ENCODE measurements at regions not wholly inside any gene's neighbourhood (a gene's known extent, or its start where the extent isn't known, plus 50 kb on each side); places are given as distances from the start of the nearest gene placed in this dataset.
A peak's percentile ranks its signal among the peaks of the same experiment; 100 is the strongest.

DNA sequence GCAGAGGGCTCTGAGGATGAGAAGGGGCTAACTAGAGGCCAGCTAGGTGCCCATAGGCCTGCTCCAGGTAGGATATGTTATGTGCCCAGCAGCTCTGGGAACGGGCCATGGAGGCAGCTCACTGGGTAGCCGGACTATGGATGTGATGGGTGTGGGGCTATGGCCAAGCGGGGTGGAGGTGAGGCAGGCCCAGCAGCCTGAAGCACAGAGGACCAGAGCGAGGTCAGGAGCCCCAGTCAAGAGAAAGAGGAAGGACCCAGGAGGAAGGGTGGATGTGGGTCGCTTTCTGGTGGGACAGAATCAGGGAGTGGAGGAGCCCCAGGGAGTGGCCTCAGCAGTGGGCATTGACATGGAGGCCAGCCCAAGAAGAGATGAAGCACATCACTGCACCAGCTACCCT, 117.9 kb upstream of the MLN start:
- no peak for DNase-seq

- DNase-seq = no peak
These were observed 114.4 kb upstream of the MLN start for GRCh38 chr6:33918175-33918695.

DNA sequence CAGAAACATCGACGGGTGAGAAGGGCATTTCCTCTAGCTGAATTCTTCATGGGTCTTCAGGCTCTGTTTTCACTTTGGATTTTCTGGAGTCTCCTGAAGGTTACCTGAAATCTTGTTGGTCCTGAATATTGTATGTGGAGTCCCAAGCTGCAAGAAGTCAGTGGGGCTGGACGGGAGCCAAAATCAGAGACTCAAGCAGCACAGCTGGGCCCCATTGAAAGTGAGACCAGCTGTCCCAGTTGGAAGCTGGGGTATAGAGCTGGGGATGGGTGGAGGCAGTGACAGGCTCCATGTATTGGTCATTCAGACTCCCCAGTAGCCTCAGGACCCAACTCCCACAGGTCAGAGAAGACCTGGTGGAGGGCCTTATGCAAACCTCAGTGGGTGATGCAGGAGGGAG, 111.3 kb upstream of the MLN start:
- no peak for DNase-seq

GRCh38 chr6:33914645-33915044, 110.8 kb upstream of the MLN start:
- DNase-seq = no peak

DNA sequence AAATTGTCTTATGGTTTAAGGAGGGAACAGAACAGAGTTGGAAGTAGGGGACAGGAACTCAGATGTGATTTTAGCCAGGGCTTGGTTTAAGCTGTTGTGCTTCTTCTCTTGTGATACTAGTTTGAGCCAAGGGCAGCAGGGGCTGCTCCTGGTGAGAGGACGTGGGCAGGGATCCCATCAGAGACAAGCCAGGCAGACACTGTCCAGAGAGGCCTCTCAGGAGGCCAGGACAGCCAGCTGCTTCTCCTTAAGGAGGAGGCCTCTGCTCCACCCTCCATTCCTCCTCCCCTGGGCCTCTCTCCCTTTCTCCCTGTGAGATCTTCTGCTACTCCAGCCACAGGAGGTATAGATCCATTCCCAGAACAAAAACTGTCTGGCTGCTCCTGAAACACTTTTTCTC, 108.4 kb upstream of the MLN start:
- DNase-seq = no peak

DNA sequence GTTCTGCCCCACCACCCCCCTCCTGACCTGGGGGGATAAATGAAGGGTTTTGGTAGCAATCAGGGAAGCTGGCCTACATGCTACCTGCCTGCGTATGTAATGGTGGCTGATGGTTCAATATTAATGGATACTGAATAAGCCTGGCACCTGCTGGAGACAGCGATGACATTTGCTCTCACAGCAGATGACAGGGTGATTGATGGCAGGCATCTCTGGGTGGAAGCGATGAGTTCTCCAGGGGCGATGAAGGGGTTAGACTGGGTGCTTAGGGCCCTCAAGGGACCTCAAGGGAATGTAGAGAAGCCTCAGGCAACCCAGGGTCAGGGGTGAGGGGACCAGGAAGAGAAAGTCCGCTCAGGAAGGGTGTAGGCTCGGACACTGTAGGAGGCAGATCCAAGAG, 107.7 kb upstream of the MLN start:
- no peak for DNase-seq

DNA sequence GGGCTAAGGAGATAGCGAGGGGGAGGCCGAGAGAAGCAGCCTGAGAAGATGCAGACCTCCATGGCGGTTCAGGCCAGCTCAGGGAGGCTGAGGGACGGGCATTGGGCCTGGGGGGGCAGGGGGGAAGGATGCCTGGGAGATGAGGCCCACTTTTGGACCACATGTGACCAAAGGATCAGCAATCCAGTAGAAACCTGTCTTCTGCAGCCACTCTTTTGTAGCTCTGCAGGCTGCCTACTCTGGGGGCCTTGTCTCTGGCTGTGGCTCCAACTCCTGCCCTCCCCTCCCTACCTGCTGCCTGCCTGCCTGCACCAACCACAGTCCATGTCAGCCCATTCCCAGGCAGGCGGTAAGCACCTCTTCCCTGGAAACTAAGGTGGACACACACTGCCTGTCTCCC, 106.8 kb upstream of the MLN start:
- no peak for DNase-seq

GRCh38 chr6:33909737-33910136, 105.9 kb upstream of the MLN start:
- DNase-seq = no peak

- DNase-seq = no peak
These were observed 104.2 kb upstream of the MLN start for GRCh38 chr6:33908025-33908424.

- no peak for DNase-seq
These were observed 103.4 kb upstream of the MLN start for GRCh38 chr6:33907227-33907626.

DNA sequence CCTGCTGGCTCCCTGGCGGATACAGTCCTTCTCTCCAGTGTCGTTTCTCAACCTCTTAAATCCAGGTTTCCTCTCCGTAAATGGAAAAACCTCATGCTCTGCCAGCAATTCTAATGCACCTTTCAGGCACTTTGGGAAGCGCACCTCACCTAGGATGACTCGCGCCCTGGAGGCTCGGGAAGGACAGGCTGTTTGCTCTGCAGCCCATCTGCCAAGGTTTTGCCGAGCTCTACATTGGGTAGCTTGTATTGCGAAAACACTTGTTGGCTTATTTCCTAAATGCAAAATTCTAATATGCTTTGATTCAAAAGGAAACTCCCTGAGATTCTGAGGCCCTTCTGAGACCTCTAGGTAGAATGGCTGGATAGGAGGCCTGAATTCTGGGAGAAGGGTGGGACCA, 102.6 kb upstream of the MLN start:
- DNase-seq = no peak

- no peak for DNase-seq
These were observed 101.3 kb upstream of the MLN start for GRCh38 chr6:33905071-33905609.

GRCh38 chr6:33904747-33905065, 100.9 kb upstream of the MLN start:
- DNase-seq = no peak

DNA sequence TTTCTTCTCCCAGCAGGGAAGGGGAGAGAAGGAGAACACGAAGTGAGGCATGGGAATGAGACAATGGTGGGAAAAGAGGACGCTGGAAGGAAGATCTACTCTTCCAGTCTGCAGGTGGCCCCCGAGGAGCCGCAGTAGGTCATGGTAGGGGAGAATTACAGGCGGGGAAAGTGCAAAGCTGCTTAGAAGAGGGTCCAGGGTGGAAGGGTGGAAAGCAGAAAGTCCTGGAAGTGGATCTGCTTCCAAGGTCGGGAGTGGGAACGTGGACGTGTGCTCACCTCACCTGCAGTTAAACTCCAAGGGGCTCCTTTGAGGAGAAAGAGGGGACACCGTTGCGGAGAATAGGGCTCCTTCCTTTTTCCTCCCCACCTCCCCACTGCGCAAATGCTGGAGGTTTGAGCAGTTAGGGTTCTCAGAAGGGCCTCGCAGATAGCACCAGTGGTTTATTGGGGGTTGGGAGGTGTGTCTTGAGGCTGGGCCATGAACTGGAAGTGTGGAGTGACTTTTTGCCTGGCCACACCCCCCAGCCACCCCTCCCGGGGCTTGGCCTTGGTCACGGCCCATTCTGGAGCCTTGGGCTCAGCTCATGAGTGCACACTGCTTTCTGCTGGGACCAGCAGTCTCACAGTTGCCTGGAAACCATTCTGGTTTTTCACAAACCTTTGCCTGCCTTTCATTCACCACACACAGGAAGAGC, 100.4 kb upstream of the MLN start:
- no peak for DNase-seq

DNA sequence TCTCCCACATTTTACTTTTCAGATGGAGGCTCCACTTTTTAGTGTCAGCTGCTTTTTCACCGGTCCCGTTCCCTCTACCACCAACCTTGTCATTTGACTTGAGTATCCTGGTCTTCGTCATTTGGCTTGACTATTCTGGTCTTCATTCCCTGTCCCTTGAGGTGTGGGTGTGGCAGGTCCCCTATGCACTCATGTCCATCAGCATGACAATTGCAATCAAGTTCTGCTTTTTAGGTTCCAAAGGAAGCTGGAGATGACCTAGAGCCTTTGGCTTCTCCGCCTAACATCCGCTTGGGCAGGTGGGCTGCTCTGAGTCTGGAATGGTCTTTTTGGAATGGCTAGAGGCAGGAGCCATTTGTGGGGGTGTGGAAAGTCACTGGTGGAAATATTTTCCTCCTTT, 99.8 kb upstream of the MLN start:
- DNase-seq = no peak

- no peak for DNase-seq
These were observed 98.7 kb upstream of the MLN start for GRCh38 chr6:33902457-33902853.

- no peak for DNase-seq
These were observed 98.1 kb upstream of the MLN start for GRCh38 chr6:33901822-33902456.

- no peak for DNase-seq
These were observed 95.0 kb upstream of the MLN start for GRCh38 chr6:33898771-33899170.

GRCh38 chr6:33897189-33897780, 93.5 kb upstream of the MLN start:
- DNase-seq = no peak

DNA sequence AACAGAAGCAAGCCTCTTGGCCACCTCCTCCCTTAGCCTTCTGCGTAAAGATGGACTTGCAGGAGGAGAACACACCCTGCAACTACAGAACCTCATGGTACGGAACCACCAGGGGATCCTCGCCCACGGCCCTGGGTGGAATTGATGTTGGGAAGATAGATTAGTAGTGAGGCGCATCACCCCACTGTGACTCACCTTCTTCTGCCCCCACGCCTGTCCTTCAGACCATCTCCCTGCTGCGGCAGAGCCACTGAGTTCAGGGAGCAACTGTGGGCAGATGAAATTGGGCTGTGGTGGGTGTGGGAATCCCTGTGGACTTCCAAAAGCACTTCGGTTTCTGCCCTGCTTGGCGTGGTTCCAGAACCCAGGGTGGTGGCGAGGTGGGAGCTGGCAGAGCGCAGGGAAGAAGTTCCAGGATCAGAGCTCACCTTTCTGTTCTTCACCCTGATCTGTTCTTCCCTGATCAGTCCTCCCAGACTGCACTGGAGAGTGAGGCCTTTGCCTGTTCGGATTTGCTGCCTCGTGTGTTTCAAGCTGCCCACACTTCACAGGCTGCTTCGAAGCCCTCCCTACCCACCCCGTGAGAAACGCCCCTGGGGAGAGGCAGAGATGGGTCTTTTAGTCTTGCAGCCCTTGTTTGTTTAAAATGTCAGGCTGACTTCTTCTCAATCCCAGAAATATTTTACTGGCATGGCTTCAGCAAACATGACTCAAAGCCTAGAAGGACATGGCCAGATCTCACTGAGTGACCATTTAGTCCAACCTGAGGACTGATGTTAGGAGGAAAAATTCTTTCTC, 92.8 kb upstream of the MLN start:
- DNase-seq = peak; percentile 22

- no peak for DNase-seq
These were observed 92.2 kb upstream of the MLN start for GRCh38 chr6:33895988-33896387.

- DNase-seq = no peak
These were observed 91.5 kb upstream of the MLN start for GRCh38 chr6:33895296-33895695.

DNA sequence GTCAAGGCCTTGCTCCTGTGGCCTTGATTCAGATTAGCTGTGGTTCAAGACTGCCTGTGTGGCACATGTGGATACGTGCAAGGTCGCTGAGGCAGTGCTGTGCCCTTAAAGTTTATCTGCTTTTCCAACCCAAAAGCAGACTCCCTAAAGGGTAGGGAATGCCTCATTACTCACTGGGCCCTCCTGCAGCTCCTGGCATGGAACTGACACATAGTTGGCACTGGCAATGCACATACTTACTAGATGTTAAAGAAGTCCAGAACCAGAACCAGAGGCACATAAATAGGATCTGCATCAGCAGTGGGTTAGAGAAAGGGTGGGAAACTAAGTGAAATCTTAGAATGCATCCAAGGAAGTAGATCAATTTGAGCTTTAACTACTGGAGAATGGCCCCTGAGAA, 90.6 kb upstream of the MLN start:
- DNase-seq = peak; percentile 13
